ENCODE measurements at regions not wholly inside any gene's neighbourhood (a gene's known extent, or its start where the extent isn't known, plus 50 kb on each side); places are given as distances from the start of the nearest gene placed in this dataset.
"Not testable (repeated sequence)": the region's sequence is repeated elsewhere in the genome, so short reads cannot be mapped to it uniquely, and the experiment has no call there.

DNA sequence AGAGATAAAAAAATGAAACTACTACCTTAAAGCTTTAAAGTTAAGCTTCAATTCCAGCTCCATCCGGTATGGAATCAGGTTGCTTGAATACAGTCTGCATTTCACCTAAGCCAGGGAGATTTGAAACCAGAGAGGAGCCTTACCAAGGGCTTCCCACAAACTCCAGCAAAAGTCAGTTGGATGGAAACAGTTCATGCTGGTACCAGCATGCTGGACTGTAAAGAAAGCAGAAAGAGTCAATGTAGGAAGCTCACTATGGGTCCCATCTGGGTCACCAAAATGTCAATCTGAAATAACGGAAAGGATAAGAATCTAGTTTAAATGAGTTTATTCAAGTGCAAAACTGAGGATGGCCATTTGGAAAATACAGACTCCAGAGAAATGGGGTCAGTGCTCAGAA is 65.3 kb downstream of the CDO1 start:
- no peak for DNase-seq (ENCODE audit: low spot score)

DNA sequence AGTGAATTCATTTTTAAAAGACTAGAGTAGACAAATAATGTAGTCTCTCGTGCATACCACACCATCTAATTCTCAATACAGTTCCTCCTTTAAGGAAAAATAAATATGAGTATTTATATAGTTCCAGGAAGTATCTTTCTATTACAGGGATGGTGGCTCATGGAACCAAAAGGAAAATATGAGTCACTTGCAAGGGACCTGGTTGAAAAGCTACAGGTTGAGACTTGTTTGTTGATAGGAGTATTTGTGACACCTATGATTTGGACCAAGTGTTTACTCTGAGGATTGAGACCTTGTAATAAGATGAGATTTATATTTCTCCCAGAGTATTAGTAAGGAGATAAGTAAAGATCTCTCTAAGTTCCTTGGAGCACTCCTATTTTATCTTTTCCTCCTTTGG is 67.4 kb downstream of the CDO1 start:
- no peak for DNase-seq (ENCODE audit: low spot score)

DNA sequence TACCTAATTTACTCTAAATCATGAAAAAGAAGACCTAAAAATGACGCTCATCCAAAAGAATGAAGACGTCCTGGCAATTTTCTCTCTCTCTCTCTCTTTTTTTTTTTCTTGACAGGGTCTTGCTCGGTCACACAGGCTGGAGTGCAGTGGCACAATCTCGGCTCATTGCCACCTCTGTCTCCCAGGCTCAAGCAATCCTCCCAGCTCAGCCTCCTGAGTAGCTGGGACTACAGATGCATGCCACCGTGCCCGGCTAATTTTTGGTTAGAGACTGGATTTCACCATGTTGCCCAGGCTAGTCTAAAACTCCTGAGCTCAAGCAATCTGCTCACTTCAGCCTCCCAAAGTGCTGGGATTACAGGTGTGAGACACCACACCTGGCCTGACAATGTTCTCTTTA is 77.2 kb downstream of the CDO1 start:
- not testable (repeated sequence) for DNase-seq (ENCODE audit: low spot score)

DNA sequence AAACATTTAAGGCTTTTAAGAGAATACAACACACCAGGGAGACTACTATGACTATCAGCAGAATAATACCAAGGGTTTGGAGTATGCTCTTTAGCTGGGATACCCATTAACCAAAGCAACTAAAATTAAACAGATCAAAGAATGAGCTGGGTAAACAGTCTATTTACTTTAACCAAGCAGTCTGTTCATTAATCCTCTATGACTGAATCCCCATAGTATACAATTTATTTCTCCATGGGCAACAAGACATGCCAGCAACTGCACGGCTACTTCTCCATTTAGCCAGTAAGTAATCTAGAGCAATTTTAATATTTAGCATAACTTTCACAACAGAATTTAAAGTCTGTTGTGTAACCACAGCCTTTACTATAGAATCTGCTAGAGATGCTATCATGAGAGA is 77.6 kb downstream of the CDO1 start:
- no peak for DNase-seq (ENCODE audit: low spot score)

DNA sequence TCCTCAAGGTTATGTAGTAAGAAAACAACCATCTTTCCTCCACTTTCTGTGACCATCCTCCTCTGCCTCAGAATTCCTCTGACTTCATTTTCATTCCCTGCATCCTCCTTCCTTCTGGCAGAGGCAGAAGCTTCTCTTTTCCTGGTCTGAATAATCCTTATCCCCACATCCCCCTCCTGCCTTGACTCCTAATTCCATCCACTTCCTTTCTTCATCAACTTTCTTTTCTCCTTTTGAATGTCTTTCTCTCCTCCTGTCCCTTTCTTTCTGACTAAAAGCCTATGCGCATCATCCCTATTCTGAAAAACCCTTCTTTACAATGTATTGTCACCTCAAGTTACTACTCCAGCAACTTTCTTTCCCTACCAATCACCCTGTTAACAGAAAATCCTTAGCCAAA is 79.0 kb downstream of the CDO1 start:
- DNase-seq (ENCODE audit: low spot score), result no peak

DNA sequence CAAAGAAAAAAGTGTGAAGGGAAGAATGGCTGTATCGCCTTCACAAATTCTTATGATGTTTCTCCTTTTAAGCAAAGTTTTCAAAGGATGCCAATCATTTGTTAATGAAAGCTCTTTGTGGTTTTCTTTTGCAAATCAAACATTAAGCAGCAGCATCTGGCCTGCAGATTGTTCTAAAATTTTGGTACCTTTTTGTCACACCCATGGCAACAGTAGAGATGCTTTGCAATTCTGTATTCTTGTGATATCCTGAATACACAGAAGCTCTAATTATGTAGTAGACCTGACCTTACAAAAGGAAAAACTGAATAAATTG is 79.8 kb downstream of the CDO1 start:
- DNase-seq (ENCODE audit: low spot score), result no peak

DNA sequence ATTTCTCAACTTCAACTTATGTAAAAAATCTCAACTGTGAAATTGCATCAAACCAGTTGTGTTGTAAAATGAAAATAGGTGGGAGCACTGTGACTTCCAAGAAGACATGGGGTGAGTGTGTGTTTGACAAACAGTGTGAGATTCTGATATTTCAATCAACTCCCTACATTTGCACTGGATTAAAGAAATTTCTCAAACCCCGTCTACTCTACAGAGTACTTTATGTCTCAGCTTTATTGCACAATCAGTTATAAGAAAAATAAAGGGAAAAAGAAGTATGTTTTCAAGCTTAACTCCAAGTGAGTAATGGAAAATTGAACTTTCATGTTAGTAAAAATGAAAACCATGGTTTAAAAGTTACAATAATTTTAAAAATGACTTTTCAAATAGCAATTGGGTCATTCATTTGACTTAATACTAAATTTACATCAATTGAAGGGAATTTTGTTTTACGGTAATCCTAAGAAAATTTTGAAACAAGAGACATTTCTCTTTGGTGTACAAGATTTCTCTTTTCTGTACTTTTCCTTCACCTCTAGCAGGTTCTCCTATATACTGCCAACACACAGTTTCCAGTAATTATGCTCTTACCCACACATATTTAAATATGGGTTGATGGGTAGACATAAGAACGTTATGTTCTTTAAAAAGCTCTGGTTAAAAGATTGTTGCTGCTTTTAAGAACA is 80.3 kb downstream of the CDO1 start:
- no peak for DNase-seq (ENCODE audit: low spot score)

DNA sequence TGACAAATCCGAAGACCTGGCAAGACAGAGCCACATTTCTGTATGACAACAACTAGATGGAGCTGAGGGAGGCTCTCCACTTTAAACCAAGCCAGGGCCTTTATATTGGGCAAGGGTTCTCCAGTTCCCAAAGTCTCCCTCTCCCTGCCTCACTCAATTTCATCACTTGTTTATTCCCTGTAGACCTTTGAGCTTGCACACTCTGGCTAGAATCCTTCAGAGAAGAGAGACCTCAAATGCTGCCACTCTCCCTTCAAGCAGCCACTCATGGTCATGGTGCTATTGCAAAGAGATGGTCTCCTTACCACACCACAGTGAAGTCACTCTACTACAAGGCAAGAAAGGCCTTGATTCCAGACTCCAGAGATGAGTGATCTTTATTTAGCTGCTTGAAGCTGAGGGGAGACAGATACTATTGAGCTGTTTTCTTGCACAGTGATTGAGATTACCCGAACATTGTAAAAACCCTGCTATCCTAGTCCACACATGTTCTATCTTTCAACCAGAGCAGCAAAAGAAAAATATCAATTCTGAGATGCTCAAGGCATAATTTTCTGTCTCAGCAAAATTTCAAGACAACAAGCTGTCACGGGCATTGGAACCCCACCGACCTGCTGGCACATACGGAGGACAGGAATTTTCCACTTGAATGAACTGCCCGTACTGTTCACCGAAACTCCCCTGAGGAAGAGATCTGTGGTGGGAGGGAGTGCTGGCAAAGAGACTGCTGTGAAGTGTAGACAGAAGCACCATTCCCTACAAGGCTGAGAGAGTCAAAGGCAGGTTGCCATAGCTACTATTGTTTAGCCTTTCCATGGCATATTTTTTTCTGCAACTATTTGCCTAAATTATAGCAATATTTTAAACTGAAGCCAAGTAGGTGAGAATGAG is 81.1 kb downstream of the CDO1 start:
- DNase-seq (ENCODE audit: low spot score), result no peak

DNA sequence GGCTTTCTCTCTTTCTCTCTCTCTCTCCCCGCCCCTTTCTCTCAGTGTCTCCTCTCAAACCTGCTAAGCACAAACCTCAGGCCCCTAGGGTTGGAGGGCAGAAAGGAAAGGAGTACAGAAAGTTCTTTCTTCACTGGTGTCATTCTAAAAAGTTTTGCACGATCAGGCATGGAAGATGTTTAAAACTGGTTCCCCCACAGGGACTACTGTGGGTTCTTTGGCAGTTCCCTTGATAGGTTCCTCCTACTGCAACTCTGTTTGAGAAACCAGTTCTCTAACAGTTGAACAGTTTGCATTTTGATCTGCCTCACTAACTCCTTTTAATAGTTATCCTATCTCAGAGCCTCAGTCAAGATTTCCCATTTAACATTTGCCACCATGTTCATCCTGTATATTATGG is 82.9 kb downstream of the CDO1 start:
- DNase-seq (ENCODE audit: low spot score), result no peak

DNA sequence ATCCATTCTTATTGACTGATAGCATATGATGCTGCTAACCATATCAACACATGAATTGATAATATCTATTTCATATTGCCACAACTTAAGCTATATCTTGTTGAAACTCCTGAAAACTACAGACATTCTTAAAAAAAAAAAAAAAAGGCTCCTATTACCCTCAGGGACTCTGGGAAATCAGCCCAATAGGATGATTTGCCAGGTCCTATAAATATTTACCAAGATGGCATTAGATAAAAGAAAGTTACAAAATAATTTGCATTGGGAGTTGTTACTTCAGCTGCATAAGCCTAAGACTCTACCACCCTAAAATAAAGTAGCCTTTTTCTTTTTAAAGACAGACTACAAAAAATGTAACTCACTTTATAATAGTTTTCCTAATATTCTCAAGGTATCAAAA is 84.4 kb downstream of the CDO1 start:
- no peak for DNase-seq (ENCODE audit: low spot score)

DNA sequence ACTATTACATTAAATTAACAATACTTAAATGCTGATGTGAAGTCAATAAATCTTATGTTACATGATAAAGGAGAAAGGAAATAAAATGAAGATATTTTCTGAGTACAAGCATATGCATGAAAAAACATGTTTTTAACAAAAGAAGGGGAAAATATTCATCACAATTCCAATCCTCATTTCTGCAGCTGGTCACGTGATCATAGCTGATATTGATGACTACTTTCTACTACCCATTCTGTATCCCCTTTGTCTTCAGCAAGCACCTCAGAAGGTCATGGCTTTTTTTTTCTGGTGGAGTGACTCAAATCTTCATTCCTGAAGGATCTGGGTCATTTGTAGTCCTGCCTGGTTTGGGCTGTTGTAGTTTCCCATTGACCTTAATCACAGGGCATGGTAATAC is 90.9 kb downstream of the CDO1 start:
- DNase-seq (ENCODE audit: low spot score), result no peak

DNA sequence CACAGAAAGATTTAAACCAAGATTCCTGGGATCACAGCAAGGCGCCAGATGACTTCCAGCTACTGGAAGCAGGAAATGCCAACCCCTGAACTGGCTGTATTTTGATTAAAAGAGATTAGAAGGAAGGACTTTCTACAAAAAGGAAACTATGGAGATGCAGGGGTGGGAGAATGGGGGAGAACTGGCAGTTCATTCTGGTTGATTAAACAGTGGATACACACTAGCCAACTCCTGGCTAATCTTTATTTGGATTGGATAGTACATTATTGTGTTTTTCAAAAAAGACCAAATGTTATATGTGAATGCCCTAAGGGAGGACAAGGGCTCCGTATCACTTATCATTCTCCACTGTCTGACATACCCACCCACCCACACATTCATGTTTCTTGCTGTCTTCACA is 93.2 kb downstream of the CDO1 start:
- no peak for DNase-seq (ENCODE audit: low spot score)

DNA sequence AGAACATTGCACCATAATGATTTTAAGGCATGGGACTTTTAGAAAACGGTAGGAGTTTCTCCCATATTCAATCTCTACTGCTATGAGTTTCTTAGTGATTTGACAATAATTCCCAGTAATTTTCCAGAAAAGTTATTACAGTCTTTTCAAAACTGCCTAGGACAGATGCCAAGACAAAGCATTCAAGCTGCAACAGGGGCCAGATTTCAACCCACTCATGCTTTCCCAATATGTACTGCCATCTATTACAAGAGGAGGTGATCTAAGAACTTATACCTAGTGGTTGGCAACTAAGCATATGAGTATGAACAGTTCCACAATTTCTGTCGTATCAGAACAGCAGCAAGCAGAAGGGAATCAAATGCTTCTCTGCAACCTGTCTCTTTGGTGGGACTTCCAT is 95.1 kb upstream of the TMED7 start:
- no peak for DNase-seq (ENCODE audit: low spot score)

DNA sequence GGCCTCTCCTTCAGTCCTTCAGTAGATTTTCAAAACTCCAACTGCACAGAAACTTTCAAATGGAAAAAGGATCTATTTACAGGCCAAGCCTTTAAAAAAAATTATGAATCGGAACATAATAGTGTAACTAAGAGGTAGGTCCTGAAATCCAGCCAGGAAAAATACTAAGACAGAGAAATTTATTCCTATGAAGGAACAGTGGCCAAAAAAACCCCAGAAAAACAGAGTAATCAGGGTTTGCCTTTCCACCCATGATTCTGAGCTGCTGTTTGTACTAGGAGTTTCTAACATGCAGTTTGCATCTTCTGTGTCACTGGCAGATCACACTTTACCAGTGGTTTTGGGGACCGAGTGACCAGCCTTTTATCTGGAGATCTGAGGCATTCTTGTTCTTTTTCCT is 93.1 kb upstream of the TMED7 start:
- DNase-seq (ENCODE audit: low spot score), result no peak

DNA sequence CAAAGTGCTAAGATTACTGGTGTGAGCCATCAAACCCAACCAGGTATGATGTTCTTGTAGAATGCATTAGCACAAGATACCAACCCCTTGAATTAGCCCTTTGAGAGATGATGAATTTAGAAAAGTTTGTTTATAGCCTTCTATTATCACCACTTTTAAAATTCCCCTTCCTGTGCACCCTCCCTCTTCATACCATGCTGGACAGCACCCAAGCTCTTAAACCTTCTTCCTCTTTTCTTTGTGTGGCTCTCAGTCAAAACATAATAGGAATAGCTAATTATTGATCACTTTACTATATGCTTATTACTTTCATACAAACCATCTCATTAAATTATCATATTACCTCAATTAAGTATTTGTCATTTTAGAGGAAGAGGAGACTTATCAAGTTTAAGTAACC is 87.6 kb upstream of the TMED7 start:
- DNase-seq (ENCODE audit: low spot score), result no peak

DNA sequence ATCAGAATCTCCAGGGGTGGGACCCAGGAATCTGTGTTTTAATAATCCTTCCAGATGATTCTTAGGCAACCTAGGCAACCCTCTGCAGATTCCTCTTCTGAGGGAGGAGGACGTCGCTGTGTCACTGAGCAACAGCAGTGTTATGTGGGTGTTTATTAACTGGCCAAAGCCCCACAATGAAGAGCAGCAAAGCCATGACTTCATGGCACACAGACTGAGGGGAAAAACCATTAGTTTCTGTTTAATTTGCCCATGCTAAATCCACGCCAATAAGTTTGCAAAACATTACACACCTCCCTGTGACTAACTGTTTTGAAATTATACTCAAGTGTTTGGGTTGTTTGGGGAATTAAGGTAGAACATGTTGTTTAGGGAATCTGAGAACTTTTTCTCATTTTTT is 83.7 kb upstream of the TMED7 start:
- DNase-seq (ENCODE audit: low spot score), result no peak

DNA sequence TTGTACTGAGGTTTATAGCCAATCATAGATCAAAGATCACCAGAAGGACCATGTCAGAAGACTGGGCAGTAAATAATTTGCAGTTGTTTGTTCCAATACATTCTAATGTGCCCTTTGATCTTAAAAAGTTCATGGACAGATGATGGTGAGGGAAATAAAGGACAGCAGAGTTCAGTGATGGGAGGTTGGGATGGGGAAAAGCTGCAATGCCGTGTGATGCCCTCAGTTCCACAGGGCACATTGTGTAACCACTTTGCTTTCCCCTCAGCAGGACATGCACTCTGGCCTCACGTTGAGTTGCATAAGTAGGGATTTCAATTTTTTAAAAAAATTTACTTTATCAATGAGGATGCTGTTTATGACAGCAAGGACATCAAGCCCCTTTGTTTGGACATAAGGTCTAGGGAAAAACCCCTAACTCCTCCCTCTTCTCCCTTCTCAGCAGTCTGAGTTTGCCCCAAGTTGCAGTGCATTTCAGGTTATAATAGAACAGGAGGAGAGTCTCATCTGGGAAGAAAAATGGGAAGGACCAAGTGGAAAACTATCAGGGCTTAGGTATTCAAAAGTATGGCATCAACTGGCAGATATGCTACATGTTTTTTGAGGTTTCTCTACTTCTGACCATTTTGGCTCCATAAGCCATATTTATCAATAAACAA is 83.1 kb upstream of the TMED7 start:
- no peak for DNase-seq (ENCODE audit: low spot score)

DNA sequence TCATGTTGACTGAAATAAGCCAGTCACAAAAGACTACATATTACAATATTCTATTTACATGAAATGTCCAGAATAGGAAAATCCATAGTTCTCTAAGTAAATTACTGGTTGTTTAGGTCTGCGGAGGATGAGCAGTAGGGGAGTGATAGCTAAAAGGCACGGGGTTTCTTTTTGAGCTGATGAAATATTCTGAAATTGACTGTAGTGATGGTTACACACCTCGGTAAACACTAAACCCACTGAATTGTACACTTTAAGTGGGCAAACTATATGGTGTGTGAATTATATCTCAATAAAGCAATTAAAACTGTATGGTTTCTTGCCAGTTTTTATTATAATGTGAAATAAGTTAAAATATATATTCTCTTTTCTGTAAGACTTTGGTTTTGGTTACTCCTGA is 77.7 kb upstream of the TMED7 start:
- DNase-seq (ENCODE audit: low spot score), result no peak

DNA sequence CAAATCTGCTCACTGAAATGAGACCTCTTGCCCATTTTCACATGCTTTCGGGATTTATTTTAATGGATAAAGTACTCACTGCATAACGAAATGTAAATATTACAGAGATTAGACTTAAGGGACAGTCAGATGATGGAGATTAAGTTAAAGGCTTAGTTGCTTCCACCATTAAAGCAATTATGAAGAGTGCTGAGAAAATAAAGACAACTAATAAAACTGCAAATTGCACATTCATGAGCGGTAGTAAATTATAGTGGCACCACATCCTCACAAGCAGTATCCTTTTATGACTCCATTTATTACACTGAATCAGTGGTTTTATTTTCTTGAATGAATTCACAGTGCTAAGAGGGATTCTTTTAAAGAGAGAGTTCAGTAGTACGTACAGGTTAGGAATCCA is 76.2 kb upstream of the TMED7 start:
- no peak for DNase-seq (ENCODE audit: low spot score)

DNA sequence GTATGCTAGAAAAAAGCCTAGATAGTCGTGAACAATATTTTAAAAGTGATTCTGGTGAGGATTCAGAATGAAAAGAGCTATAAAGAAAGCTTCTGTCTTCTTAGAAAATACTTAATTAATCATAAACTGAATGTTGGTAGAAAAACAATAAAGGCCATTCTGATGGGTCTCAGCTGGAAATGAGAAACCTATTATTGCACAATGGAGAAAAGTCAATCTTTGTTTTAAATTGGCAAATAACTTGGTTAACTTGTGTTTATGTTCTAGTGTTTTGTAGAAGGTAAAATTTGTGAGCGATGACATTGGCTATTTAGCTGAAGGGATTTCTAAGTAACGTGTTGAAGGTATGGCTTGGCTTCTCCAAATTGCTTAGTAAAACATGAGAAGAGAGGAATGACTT is 74.1 kb upstream of the TMED7 start:
- no peak for DNase-seq (ENCODE audit: low spot score)

DNA sequence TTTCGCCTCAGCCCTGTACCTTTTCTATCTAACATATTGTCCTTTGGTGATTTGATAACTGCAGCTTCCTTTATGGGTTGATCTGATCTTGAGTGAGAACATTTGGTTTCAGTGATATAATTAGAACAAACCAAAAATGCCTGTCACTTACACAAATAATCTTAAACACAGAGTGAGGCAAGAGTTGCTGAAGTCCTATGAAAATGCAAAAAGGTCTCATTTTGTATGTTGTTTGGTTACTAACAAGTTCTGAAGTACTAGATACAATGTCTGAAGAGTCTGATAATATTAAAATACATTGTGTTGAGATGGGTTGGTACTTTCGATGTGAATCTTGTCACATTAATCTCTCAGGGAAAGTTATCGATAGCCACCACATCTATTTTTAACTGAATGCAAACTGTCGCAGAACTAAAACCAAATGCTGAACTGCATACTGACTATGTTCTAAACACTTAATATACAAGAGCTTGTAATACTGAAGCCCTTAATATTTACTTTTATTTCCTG is 70.4 kb upstream of the TMED7 start:
- no peak for DNase-seq (ENCODE audit: low spot score)

DNA sequence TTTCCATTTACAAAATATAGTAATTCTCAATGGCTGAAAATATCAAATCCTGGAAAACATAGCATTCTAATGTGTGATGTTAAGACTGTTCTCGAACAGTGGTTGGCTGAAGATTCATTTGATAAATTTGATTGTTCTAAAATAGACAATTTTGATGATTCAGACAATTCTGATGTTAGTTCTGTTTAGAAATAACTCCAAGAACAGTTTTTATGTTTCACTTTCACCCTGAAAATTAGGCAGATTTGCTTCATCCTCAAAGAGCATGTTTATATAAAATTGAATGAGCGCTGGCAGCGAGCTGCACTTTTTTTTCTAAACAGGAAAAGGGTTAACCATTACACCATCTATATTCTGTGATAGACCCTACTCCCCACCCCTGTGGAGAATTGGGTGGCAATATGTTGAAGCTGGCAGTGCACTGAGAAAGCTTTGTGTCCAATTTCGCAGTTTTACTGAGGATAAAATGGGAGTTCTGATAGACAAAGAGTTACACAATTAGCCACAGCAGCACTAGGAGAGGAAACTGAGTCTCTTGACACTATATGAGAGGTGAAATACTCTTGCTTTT is 69.6 kb upstream of the TMED7 start:
- DNase-seq (ENCODE audit: low spot score), result no peak

DNA sequence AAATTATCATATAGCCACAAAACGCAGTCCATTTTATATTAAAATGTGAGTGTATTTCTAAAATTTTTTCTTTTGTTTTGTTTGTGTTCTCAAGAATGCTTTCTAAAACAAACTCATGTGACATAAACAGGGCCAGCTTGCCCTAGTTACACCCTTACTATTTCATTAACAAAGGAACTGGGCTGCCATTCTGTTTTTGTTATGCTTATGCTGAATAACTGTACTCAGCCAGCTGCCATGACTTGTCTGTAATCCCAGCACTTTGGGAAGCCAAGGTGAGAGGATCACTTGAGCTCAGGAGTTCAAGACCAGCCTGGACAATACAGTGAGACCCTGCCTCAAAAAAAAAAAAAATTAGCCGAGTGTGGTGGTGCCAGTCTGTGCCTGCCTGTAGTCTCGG is 66.0 kb upstream of the TMED7 start:
- not testable (repeated sequence) for DNase-seq (ENCODE audit: low spot score)
